Activated naive CD4-positive, alpha-beta T cell treated with anti-CD3 and anti-CD28 coated beads, Interleukin-2, amount 10 ng/mL, durations not matched to agents 7 days and 5 days (primary cell): ENCODE measurements at regions not wholly inside any gene's neighbourhood (a gene's known extent, or its start where the extent isn't known, plus 50 kb on each side); places are given as distances from the start of the nearest gene placed in this dataset.

Source experiments
- CTCF ChIA-PET: fragments of 350-600 bp; sonication (Branson Sonifier 250); formaldehyde crosslinking; loops from one replicate; lab custom pipeline; 2021; ENCODE audit warnings: antibody characterized with exemption; lab: Charles Lee
- DNase-seq: peaks from one replicate; pipeline ENCODE4 v3.0.0-alpha.2; 2020
- H3K27ac Mint-ChIP-seq: one replicate; pipeline ENCODE4 v1.8.0; 2021; ENCODE audit warnings: mild to moderate bottlenecking, moderate library complexity, mixed read lengths
- H3K27me3 Mint-ChIP-seq: one replicate; pipeline ENCODE4 v1.8.0; 2021; ENCODE audit warnings: mild to moderate bottlenecking, mixed read lengths
- H3K36me3 Mint-ChIP-seq: one replicate; pipeline ENCODE4 v1.8.0; 2021; ENCODE audit warnings: mixed read lengths
- H3K4me1 Mint-ChIP-seq: one replicate; pipeline ENCODE4 v1.8.0; 2021; ENCODE audit warnings: mixed read lengths
- H3K4me3 Mint-ChIP-seq: one replicate; pipeline ENCODE4 v1.8.0; 2021; ENCODE audit warnings: mild to moderate bottlenecking, moderate library complexity, mixed read lengths
- H3K9me3 Mint-ChIP-seq: one replicate; pipeline ENCODE4 v1.8.0; 2021; ENCODE audit warnings: mixed read lengths

DNA sequence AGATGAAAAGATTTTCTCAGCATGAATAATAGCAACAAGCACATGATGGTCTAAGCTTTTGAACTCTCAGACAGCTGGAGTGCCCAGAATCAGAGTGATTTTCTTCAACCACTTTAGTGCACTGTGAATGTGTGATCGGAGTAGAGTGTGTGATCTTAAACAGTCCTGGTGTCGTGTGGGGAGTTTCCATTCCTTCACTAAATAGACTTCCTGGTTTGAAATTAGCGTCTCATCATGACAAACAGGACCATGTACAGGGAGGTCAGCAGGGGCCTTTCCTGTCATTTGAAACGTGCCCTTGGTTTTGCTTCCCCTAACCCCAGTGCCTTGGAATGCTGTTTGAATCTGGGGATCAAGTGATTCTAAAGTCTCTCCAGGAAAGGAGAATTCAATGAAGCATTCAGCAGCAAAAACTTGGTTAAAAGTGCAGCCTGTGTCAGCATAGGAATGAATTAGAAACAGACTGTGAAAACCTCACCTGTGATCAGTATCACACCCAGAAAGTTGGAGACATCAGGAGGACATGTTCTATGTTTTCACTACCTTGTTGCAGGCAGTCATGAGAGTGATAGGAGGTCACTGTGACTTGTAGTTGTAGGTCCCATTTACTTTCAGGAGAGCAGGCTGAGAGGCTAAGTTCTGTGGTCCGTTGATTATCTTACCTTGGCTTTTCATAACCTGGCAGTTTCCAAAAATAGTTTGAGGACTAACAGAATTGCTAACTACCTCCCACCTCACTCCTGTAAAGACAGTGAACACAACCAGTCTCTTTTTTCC, 400.3 kb downstream of the MTX2 start:
- Mint-ChIP-seq H3K4me1 (no peaks in the 10 kb centered on the region), H3K36me3 (no peaks in the 10 kb centered on the region), H3K4me3 (no peak overlapping the region), H3K27me3 (peaks cover 12% of the 10 kb centered on the region), H3K27ac (no peak overlapping the region), H3K9me3 (no peaks in the 10 kb centered on the region)
- no peak for DNase-seq
- CTCF ChIA-PET, result interaction anchor here (0.7 to 1.5 kb wide), 4 partner anchors 15 to 1095 kb away, joined by 3 to 4 read pairs (median 4); no protein-coding TSS in a partner anchor

GRCh38 chr2:176675271-176675949, 406.2 kb downstream of the MTX2 start:
- Mint-ChIP-seq H3K27ac (no peak overlapping the region), H3K9me3 (no peaks in the 10 kb centered on the region), H3K27me3 (peaks cover 9% of the 10 kb centered on the region), H3K4me1 (no peaks in the 10 kb centered on the region), H3K36me3 (no peaks in the 10 kb centered on the region), H3K4me3 (no peak overlapping the region)
- no peak for DNase-seq
- CTCF ChIA-PET, result interaction anchor here (1.1 to 1.2 kb wide), 2 partner anchors 21 to 139 kb away, joined by 3 to 4 read pairs; no protein-coding TSS in a partner anchor

DNA sequence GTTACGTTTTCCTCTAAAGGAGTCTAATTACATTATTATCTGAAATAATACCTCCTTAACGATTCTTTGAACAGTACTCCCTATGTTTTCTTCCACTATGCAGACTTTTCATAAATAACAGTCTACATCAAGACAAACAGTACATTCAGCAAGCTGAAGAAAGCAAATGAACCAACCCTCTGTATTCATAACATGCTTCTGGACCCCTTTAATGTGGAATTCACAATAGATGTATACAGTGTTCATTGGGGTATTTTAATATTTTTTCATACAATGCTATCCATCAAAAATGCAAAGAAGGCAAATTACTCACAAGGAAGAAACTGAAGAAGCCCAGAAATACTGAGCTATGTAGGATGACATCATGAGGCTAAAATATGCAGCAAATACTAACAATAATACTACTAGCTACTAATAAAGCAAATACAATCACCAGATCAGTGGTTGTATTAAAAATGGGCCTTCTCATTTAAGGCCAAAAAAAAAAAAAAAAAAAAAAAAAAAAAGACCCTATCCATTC, 408.6 kb downstream of the MTX2 start:
- Mint-ChIP-seq H3K27me3 (peaks cover 9% of the 10 kb centered on the region), H3K4me1 (no peaks in the 10 kb centered on the region), H3K36me3 (no peaks in the 10 kb centered on the region), H3K4me3 (no peak overlapping the region), H3K27ac (no peak overlapping the region), H3K9me3 (no peaks in the 10 kb centered on the region)
- no peak for DNase-seq
- CTCF ChIA-PET, result interaction anchor here (0.6 to 1.0 kb wide), 2 partner anchors 384 to 470 kb away, joined by 3 read pairs; no protein-coding TSS in a partner anchor

DNA sequence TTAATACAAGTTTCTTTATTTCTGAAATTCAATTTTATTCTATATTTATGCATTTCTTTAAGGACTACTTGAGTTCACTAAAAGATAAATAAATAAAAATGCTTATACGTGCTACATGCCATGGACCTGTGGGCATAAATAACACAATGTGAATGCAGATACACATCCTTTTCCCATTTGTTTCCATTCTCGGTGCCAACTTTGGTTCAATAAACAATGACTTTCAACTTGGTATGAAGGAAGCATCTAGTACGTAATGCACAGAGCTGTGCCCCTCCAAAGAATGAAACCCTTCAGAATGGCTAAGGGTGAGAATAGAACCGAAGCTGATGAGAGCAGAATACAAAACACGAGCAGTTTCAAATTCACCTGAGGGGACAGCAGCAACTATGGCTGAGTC, 409.3 kb downstream of the MTX2 start:
- H3K27ac Mint-ChIP-seq, result no peak overlapping the region
- DNase-seq, result no peak
- H3K4me1 Mint-ChIP-seq, result no peaks in the 10 kb centered on the region
- CTCF ChIA-PET, result interaction anchor here (0.6 to 1.0 kb wide), 2 partner anchors 384 to 469 kb away, joined by 3 read pairs; no protein-coding TSS in a partner anchor
- H3K27me3 Mint-ChIP-seq, result peaks cover 7% of the 10 kb centered on the region
- no peaks in the 10 kb centered on the region for H3K9me3 Mint-ChIP-seq
- no peak overlapping the region for H3K4me3 Mint-ChIP-seq
- no peaks in the 10 kb centered on the region for H3K36me3 Mint-ChIP-seq

DNA sequence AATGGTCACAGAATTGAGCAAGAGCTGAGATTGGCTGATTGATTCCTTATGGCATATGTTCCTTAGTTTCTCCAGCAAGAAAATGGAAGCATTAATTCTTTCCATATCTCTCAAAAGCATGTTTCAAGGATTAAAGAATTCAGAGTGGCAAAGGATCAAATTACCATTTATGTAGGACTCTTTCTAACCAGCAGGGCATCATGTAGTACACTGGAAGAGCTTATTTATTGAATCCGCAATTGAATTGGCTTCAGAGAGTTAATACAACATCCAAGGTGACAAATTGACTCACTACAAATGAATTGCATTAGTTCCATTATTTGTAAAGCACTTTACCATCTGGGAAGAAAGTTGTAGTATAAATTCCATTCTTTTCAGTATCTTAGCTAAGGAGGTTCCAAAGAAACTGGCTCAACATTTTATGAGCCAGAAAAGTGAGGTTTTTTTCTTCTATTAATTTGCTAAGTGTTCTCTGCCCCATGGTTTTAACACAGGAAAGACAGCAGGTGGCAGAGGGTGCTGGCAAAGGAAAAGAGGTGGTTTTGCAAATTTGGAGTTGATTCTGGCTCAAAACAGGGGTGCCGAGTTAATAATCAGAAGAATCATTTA, 409.9 kb downstream of the MTX2 start:
- no peak for DNase-seq
- Mint-ChIP-seq H3K27me3 (peaks cover 5% of the 10 kb centered on the region), H3K4me3 (no peak overlapping the region), H3K4me1 (no peaks in the 10 kb centered on the region), H3K27ac (no peak overlapping the region), H3K9me3 (no peaks in the 10 kb centered on the region), H3K36me3 (no peaks in the 10 kb centered on the region)
- CTCF ChIA-PET, result no interaction called here

GRCh38 chr2:176680916-176681516, 411.8 kb downstream of the MTX2 start:
- CTCF ChIA-PET, result no interaction called here
- DNase-seq, result no peak
- Mint-ChIP-seq H3K36me3 (no peaks in the 10 kb centered on the region), H3K27me3 (peaks cover 3% of the 10 kb centered on the region), H3K9me3 (no peaks in the 10 kb centered on the region), H3K27ac (no peak overlapping the region), H3K4me1 (no peaks in the 10 kb centered on the region), H3K4me3 (no peak overlapping the region)

DNA sequence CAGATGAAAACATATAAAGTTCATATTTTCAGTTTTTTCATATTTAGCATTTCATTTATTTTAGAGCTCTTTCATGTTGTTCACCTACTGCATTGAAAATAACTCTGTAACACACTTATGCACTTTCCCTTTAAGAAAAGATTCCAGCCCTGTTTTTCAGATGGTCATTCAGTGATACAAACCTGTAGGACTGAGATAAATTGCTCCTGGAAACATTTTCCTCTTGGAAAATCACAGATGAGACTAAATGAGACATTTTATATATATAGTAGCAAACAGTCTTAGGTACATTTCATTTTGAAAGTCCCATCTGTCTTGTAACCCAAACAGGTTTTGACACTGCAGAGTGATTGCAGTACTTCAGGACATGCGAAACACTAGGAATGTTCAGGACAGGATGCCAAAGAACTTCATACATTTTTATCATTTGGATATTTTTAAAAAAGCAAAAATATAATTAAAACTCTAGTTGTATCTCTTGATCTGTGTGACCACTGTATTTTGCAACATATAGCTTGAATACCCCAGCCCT, 412.4 kb downstream of the MTX2 start:
- H3K9me3 Mint-ChIP-seq, result no peaks in the 10 kb centered on the region
- DNase-seq, result no peak
- H3K36me3 Mint-ChIP-seq, result no peaks in the 10 kb centered on the region
- no peaks in the 10 kb centered on the region for H3K4me1 Mint-ChIP-seq
- CTCF ChIA-PET, result interaction anchor here (1.2 kb wide), 1 partner anchor 132 kb away, joined by 4 read pairs; no protein-coding TSS in a partner anchor
- no peak overlapping the region for H3K4me3 Mint-ChIP-seq
- H3K27me3 Mint-ChIP-seq, result peaks cover 5% of the 10 kb centered on the region
- H3K27ac Mint-ChIP-seq, result no peak overlapping the region

DNA sequence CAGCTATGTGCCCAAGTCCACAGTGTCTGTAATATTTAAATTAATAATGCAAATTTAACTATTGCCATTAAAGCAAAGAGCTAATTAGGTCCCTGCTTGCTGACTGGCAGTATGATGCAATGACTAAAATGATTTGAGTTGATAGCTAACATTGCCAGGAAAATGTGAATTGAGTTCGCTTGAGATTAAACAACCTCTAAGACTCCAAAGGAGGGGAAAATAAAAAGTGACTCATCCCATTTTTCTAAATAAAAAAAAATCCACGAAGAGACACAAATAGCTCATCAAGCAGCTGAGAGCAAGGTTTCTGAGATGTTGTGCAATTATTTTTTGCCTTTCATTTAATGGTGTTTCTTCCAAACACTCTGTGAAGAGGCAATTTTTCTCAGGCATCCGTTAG, 413.0 kb downstream of the MTX2 start:
- Mint-ChIP-seq H3K4me1 (no peaks in the 10 kb centered on the region), H3K27me3 (peaks cover 5% of the 10 kb centered on the region), H3K9me3 (no peaks in the 10 kb centered on the region), H3K4me3 (no peak overlapping the region), H3K27ac (no peak overlapping the region), H3K36me3 (no peaks in the 10 kb centered on the region)
- no peak for DNase-seq
- CTCF ChIA-PET, result interaction anchor here (1.2 kb wide), 1 partner anchor 132 kb away, joined by 4 read pairs; no protein-coding TSS in a partner anchor

DNA sequence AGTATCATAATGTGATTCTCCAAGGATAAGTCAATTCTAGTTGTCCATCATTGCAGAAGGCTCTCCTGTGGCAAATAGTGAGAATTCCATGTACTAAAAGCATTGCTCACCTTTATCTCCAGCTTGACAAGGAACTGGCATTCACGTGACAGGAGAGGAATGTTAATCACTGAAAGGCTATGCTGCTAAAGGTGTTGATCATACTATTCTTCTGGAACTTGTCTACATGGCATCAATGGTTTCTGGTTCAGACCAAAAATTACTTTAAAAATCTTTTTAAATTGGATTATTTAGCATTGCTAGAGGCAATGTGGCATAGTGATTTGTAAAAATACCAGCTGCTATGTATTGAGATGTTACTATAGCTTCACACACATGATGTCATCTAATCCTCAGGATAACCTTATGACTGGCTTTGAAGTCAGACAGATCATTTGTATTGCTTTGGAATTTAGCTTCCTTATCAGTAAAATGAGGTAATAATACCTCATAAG, 414.4 kb downstream of the MTX2 start:
- no peaks in the 10 kb centered on the region for H3K9me3 Mint-ChIP-seq
- H3K27me3 Mint-ChIP-seq, result peaks cover 10% of the 10 kb centered on the region
- H3K4me1 Mint-ChIP-seq, result no peaks in the 10 kb centered on the region
- no peak overlapping the region for H3K4me3 Mint-ChIP-seq
- CTCF ChIA-PET, result no interaction called here
- no peaks in the 10 kb centered on the region for H3K36me3 Mint-ChIP-seq
- no peak for DNase-seq
- no peak overlapping the region for H3K27ac Mint-ChIP-seq

DNA sequence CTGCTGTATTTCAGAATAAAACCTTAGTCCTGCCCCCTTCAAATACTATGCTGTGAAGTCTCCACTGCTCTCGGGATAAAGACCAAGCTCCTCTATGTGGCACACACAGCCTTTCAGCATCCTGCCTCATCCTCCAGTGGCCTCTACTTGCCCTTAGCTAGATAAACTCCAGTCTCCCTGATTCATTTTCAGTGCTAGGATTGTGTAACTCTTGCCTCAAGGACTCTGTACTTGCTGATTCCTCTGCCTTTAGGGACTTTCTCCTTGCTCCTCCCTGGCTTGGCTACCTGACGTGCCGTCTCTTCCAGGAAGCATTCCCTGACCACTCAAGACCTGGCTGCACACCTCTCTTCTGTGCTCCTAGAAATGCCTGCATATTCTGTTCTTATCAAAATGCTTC, 416.7 kb downstream of the MTX2 start:
- Mint-ChIP-seq H3K27ac (no peak overlapping the region), H3K9me3 (no peaks in the 10 kb centered on the region), H3K4me1 (no peaks in the 10 kb centered on the region), H3K27me3 (peaks cover 10% of the 10 kb centered on the region), H3K36me3 (no peaks in the 10 kb centered on the region), H3K4me3 (no peak overlapping the region)
- CTCF ChIA-PET, result no interaction called here
- no peak for DNase-seq

GRCh38 chr2:176686328-176686727, 417.1 kb downstream of the MTX2 start:
- CTCF ChIA-PET, result no interaction called here
- no peak for DNase-seq
- Mint-ChIP-seq H3K36me3 (no peaks in the 10 kb centered on the region), H3K4me3 (no peak overlapping the region), H3K27me3 (peaks cover 10% of the 10 kb centered on the region), H3K9me3 (no peaks in the 10 kb centered on the region), H3K27ac (no peak overlapping the region), H3K4me1 (no peaks in the 10 kb centered on the region)

- Mint-ChIP-seq H3K4me1 (no peaks in the 10 kb centered on the region), H3K27ac (no peak overlapping the region), H3K27me3 (peaks cover 10% of the 10 kb centered on the region), H3K36me3 (no peaks in the 10 kb centered on the region), H3K4me3 (no peak overlapping the region), H3K9me3 (no peaks in the 10 kb centered on the region)
- no peak for DNase-seq
- CTCF ChIA-PET, result no interaction called here
Observed at GRCh38 chr2:176687342-176687741, 418.1 kb downstream of the MTX2 start.

DNA sequence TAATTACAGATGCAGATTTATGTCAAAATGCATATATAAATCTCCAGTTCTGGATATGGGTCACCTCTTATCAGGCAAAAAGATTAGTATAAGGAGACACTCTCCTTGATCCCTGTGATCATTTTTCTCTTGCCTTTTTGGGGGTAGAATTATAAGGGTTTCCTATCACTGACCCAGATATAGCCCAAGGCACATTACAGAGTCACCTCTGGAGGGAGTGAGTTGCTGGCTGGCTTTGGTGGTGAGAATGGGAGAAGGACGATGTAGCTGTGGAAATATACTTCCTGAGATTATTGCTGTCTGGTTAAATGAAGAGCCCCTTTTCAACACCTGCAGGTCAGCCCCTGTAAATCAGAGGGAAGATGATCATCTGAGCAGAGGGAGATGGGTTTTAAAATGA, 418.7 kb downstream of the MTX2 start:
- Mint-ChIP-seq H3K4me1 (no peaks in the 10 kb centered on the region), H3K27ac (no peak overlapping the region), H3K4me3 (no peak overlapping the region), H3K36me3 (no peaks in the 10 kb centered on the region), H3K27me3 (peaks cover 10% of the 10 kb centered on the region), H3K9me3 (no peaks in the 10 kb centered on the region)
- no peak for DNase-seq
- CTCF ChIA-PET, result no interaction called here
